H1 (cell line): ENCODE measurements at regions not wholly inside any gene's neighbourhood (a gene's known extent, or its start where the extent isn't known, plus 50 kb on each side); places are given as distances from the start of the nearest gene placed in this dataset.

Experiments
- CTCF ChIA-PET: fragments of 300-600 bp; sonication (Branson Sonifier 250); formaldehyde crosslinking; loops from one replicate; lab custom pipeline; 2021; ENCODE audit not compliant: partially characterized antibody; lab: Charles Lee
- POLR2A ChIA-PET: fragments of 300-600 bp; sonication (Branson Sonifier 250); formaldehyde crosslinking; loops from one replicate; lab custom pipeline; 2021; ENCODE audit warnings: inconsistent platforms; ENCODE audit not compliant: partially characterized antibody; lab: Charles Lee
- DNase-seq, 2 experiments: peaks; one replicate each; pipeline versions ENCODE4 v3.0.0 to v3.0.0-alpha.2; 2010 to 2022; ENCODE audit warnings: low spot score in 2 of 2, low read depth in 1 of 2, mixed read lengths in 1 of 2
- FAIRE-seq: peaks from 2 replicates; lab custom pipeline; 2011; peaks lifted over from hg19 to GRCh38; lab: Jason Lieb, UNC
- H2AFZ ChIP-seq: 2 replicates; pipeline ENCODE4 v1.8.1; 2012; ENCODE audit warnings: low read length, inconsistent platforms
- H2AK5ac ChIP-seq: 2 replicates; pipeline ENCODE4 v1.6.1; 2013; ENCODE audit warnings: low read depth, low read length
- H2BK120ac ChIP-seq: replicated peaks from 2 replicates; pipeline ENCODE3; 2013; ENCODE audit warnings: low read depth, low read length, inconsistent platforms
- H2BK12ac ChIP-seq: 2 replicates; pipeline ENCODE4 v1.6.1; 2013; ENCODE audit warnings: low read depth, low read length
- H2BK15ac ChIP-seq: 2 replicates; pipeline ENCODE4 v1.6.1; 2013; ENCODE audit warnings: low read length
- H2BK20ac ChIP-seq: 2 replicates; pipeline ENCODE4 v1.6.1; 2013; ENCODE audit warnings: low read length
- H2BK5ac ChIP-seq: 2 replicates; pipeline ENCODE4 v1.6.1; 2013; ENCODE audit warnings: low read depth, low read length
- H3K14ac ChIP-seq: 2 replicates; pipeline ENCODE4 v1.6.1; 2013; ENCODE audit warnings: inconsistent platforms; ENCODE audit not compliant: insufficient read length
- H3K18ac ChIP-seq: 2 replicates; pipeline ENCODE4 v1.6.1; 2013; ENCODE audit warnings: low read length; ENCODE audit errors: extremely low read depth
- H3K23ac ChIP-seq: 2 replicates; pipeline ENCODE4 v1.6.1; 2013; ENCODE audit warnings: inconsistent platforms; ENCODE audit not compliant: insufficient read length
- H3K23me2 ChIP-seq: 2 replicates; pipeline ENCODE4 v1.6.1; 2013; ENCODE audit warnings: low read depth, low read length
- H3K27ac ChIP-seq: 2 replicates; pipeline ENCODE4 v1.6.1; 2011; ENCODE audit warnings: low read depth, low read length, inconsistent platforms
- H3K27me3 ChIP-seq, 4 experiments: replicated peaks in 1 of 4; 1 replicate in 1 of 4; 2 replicates in 3 of 4; pipeline versions ENCODE4 v1.6.1 to v1.8.1; 2011 to 2013; ENCODE audit warnings: low read length in 3 of 4, mild to moderate bottlenecking in 3 of 4, inconsistent platforms in 2 of 4, mixed read lengths in 2 of 4, moderate library complexity in 1 of 4; ENCODE audit not compliant: control insufficient read depth in 3 of 4, insufficient read depth in 3 of 4; ENCODE audit errors: extremely low read depth in 1 of 4
- H3K36me3 ChIP-seq, 4 experiments: 2 replicates each; pipeline versions ENCODE4 v1.6.1 to v1.8.1; 2011 to 2013; ENCODE audit warnings: mild to moderate bottlenecking in 4 of 4, low read length in 3 of 4, moderate library complexity in 2 of 4, control low read depth in 1 of 4, inconsistent platforms in 1 of 4; ENCODE audit not compliant: insufficient read depth in 4 of 4, control insufficient read depth in 2 of 4
- H3K4ac ChIP-seq: replicated peaks from 2 replicates; pipeline ENCODE3; 2013; ENCODE audit warnings: low read length, low read depth, mixed read lengths, inconsistent platforms; ENCODE audit not compliant: insufficient read length
- H3K4me1 ChIP-seq, 4 experiments: replicated peaks in 1 of 4; 1 replicate in 1 of 4; 2 replicates in 3 of 4; pipeline versions ENCODE4 v1.6.1 to v1.8.1; 2011 to 2013; ENCODE audit warnings: low read length in 3 of 4, inconsistent platforms in 2 of 4, mixed read lengths in 1 of 4; ENCODE audit not compliant: insufficient read depth in 4 of 4, control insufficient read depth in 3 of 4
- H3K4me2 ChIP-seq, 2 experiments: 2 replicates each; pipeline versions ENCODE4 v1.6.1 to v1.8.1; 2011 to 2013; ENCODE audit warnings: low read depth in 2 of 2, low read length in 2 of 2, control low read depth in 1 of 2, inconsistent platforms in 1 of 2, mild to moderate bottlenecking in 1 of 2; ENCODE audit not compliant: insufficient read depth in 1 of 2
- H3K4me3 ChIP-seq, 4 experiments: fragments of 200-600, 300-600 bp in 1 of 4; sonication (generic), shearing (Covaris generic), sonication (Bioruptor Twin) in 1 of 4; 2 replicates each; pipeline versions ENCODE4 v1.5.1 to v1.8.1; 2011 to 2016; ENCODE audit warnings: low read length in 4 of 4, low read depth in 3 of 4, control low read depth in 2 of 4, inconsistent platforms in 2 of 4, mild to moderate bottlenecking in 2 of 4, mixed read lengths in 1 of 4, moderate library complexity in 1 of 4; ENCODE audit not compliant: insufficient read depth in 2 of 4; ENCODE audit errors: extremely low read depth in 1 of 4
- H3K56ac ChIP-seq: replicated peaks from 2 replicates; pipeline ENCODE3; 2013; ENCODE audit warnings: low read depth, mild to moderate bottlenecking, mixed read lengths, low read length, inconsistent platforms; ENCODE audit not compliant: insufficient read length
- H3K79me1 ChIP-seq: 2 replicates; pipeline ENCODE4 v1.6.1; 2013; ENCODE audit warnings: low read depth, low read length, control low read depth
- H3K79me2 ChIP-seq, 2 experiments: 2 replicates each; pipeline versions ENCODE4 v1.6.1 to v1.8.1; 2012 to 2013; ENCODE audit warnings: low read length in 2 of 2, mild to moderate bottlenecking in 2 of 2, inconsistent platforms in 1 of 2; ENCODE audit not compliant: insufficient read depth in 2 of 2, control insufficient read depth in 1 of 2
- H3K9ac ChIP-seq, 4 experiments: replicated peaks in 1 of 4; 1 replicate in 1 of 4; 2 replicates in 3 of 4; pipeline versions ENCODE4 v1.6.1 to v1.8.1; 2011 to 2013; ENCODE audit warnings: low read depth in 3 of 4, low read length in 3 of 4, control low read depth in 2 of 4, mild to moderate bottlenecking in 2 of 4, moderate library complexity in 2 of 4, inconsistent platforms in 1 of 4; ENCODE audit errors: extremely low read depth in 1 of 4
- H3K9me3 ChIP-seq, 2 experiments: 2 replicates each; pipeline versions ENCODE4 v1.6.1 to v1.8.1; 2012 to 2013; ENCODE audit warnings: mild to moderate bottlenecking in 2 of 2, moderate library complexity in 2 of 2, control low read depth in 1 of 2, inconsistent platforms in 1 of 2, low read depth in 1 of 2, low read length in 1 of 2, mixed read lengths in 1 of 2; ENCODE audit not compliant: insufficient read depth in 2 of 2
- H4K20me1 ChIP-seq, 2 experiments: replicated peaks in 1 of 2; 2 replicates each; pipeline versions ENCODE3 to v1.8.1; 2011 to 2013; ENCODE audit warnings: inconsistent platforms in 2 of 2, low read length in 2 of 2, mild to moderate bottlenecking in 1 of 2; ENCODE audit not compliant: insufficient read depth in 2 of 2, control insufficient read depth in 1 of 2
- H4K5ac ChIP-seq: 2 replicates; pipeline ENCODE4 v1.6.1; 2013; ENCODE audit warnings: low read length, low read depth, mixed read lengths, inconsistent platforms; ENCODE audit not compliant: insufficient read length
- H4K8ac ChIP-seq: 2 replicates; pipeline ENCODE4 v1.8.0; 2013; ENCODE audit warnings: mild to moderate bottlenecking, moderate library complexity, low read length, inconsistent platforms; ENCODE audit not compliant: insufficient read depth; ENCODE audit errors: extremely low read depth
- H4K91ac ChIP-seq: replicated peaks from 2 replicates; pipeline ENCODE3; 2013; ENCODE audit warnings: low read length, mixed read lengths, inconsistent platforms; ENCODE audit not compliant: insufficient read length
- BCL11A ChIP-seq, 2 experiments: IDR thresholded peaks; one replicate each; pipeline ENCODE4 v1.6.1; 2011; ENCODE audit warnings: low read depth in 2 of 2, low read length in 2 of 2, mild to moderate bottlenecking in 2 of 2
- JUND ChIP-seq: IDR thresholded peaks from 2 replicates; pipeline ENCODE4 v1.6.1; 2011; ENCODE audit warnings: mild to moderate bottlenecking, improper control_type of control experiment, low read length
- POLR2AphosphoS5 ChIP-seq: IDR thresholded peaks from 2 replicates; pipeline ENCODE4 v1.6.1; 2011; ENCODE audit warnings: low read depth, low read length
- SRF ChIP-seq: IDR thresholded peaks from 2 replicates; pipeline ENCODE4 v1.6.1; 2011; ENCODE audit warnings: mild to moderate bottlenecking, low read depth, low read length, moderate library complexity

DNA sequence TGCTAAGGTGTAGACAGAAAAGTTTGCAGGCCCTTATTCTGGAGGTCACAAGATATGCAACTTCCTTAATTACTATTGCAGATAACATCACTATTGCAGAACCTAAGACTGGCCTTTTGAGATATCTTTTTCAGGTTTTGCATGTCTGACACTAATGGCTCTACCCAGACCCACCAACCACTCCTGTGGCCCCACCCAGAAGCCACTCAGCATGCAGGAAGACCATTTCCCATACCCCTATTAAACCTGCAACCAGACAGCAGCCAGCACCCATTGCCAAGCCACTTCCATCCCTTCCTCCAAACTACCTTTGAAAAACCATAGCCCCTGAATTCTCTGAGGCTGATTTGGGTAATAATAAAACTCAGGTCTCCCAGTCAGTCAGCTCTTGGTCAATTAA is 297.6 kb downstream of the SLITRK6 start:
- H3K4ac ChIP-seq = no peak overlapping the region
- TF ChIP-seq BCL11A (IDR thresholded peaks at IDR 0.05; ENCODE audit: low read depth in 2 of 2, low read length in 2 of 2) = no peak
- TF ChIP-seq SRF = no peak
- no peak for TF ChIP-seq JUND
- no peak for TF ChIP-seq POLR2AphosphoS5
- TF ChIP-seq, all 59 proteins: peak for 0
- Histone ChIP-seq H4K8ac (no peak overlapping the region), H3K23me2 (no peaks in the 10 kb centered on the region), H3K4me3 (no peak overlapping the region), H3K79me2 (no peaks in the 10 kb centered on the region), H3K4me1 (peaks cover 0 to 3% (median 3%) of the 10 kb centered on the region in 4 experiments; a peak in 2 of 7 replicates), H3K36me3 (no peaks in the 10 kb centered on the region), H3K14ac (no peak overlapping the region), H4K91ac (no peak overlapping the region), H2BK15ac (no peak overlapping the region), H3K23ac (no peak overlapping the region), H3K9me3 (no peaks in the 10 kb centered on the region), H2AFZ (no peak overlapping the region), H2BK5ac (no peak overlapping the region), H3K27ac (no peak overlapping the region), H2BK12ac (no peak overlapping the region), H4K20me1 (no peaks in the 10 kb centered on the region), H4K5ac (no peak overlapping the region), H2AK5ac (no peak overlapping the region), H3K79me1 (no peaks in the 10 kb centered on the region), H3K56ac (no peak overlapping the region), H2BK20ac (no peak overlapping the region), H3K27me3 (no peaks in the 10 kb centered on the region), H3K18ac (no peak overlapping the region), H2BK120ac (no peak overlapping the region), H3K9ac (no peak overlapping the region), H3K4me2 (no peak overlapping the region)
- no peak for DNase-seq
- ChIA-PET POLR2A (no interaction called here), CTCF (interaction anchor here (1.1 kb wide), 1 partner anchor 281 kb away, joined by 3 read pairs; no protein-coding TSS in a partner anchor)
- FAIRE-seq = no peak
